OCI-LY1 (cell line): ENCODE measurements at regions not wholly inside any gene's neighbourhood (a gene's known extent, or its start where the extent isn't known, plus 50 kb on each side); places are given as distances from the start of the nearest gene placed in this dataset.

Experiments
- H2AFZ ChIP-seq: fragments of 200-600 bp; sonication (generic), shearing (Covaris generic); 2 replicates; pipeline ENCODE4 v1.6.0; 2014; ENCODE audit warnings: antibody characterized with exemption, mild to moderate bottlenecking, low read length
- H3F3A ChIP-seq: fragments of 200-600 bp; sonication (generic), shearing (Covaris generic); 2 replicates; pipeline ENCODE4 v1.6.0; 2014; ENCODE audit warnings: mild to moderate bottlenecking, antibody characterized with exemption, low read length, moderate library complexity; ENCODE audit not compliant: insufficient read depth
- H3K27ac ChIP-seq: fragments of 200-600 bp; sonication (generic); 2 replicates; pipeline ENCODE4 v1.5.1; 2014; ENCODE audit warnings: low read length, mixed run types, mild to moderate bottlenecking, low read depth; ENCODE audit not compliant: poor library complexity, severe bottlenecking
- H3K27me3 ChIP-seq: fragments of 200-600 bp; sonication (generic); 2 replicates; pipeline ENCODE4 v1.6.0; 2014; ENCODE audit warnings: antibody characterized with exemption, mild to moderate bottlenecking, low read length, moderate library complexity; ENCODE audit not compliant: insufficient read depth
- H3K36me3 ChIP-seq: fragments of 200-600 bp; sonication (generic); 2 replicates; pipeline ENCODE4 v1.6.1; 2014; ENCODE audit warnings: mild to moderate bottlenecking, antibody characterized with exemption, low read length, moderate library complexity, mixed read lengths; ENCODE audit not compliant: insufficient read depth
- H3K4me1 ChIP-seq: fragments of 200-600 bp; sonication (generic); 2 replicates; pipeline ENCODE4 v1.5.1; 2014; ENCODE audit warnings: mild to moderate bottlenecking, low read length, moderate library complexity; ENCODE audit not compliant: insufficient read depth, severe bottlenecking
- H3K4me2 ChIP-seq: fragments of 200-600 bp; sonication (generic), shearing (Covaris generic); 2 replicates; pipeline ENCODE4 v1.6.1; 2014; ENCODE audit warnings: low read length
- H3K4me3 ChIP-seq: fragments of 200-600 bp; sonication (generic); 2 replicates; pipeline ENCODE4 v1.5.1; 2014; ENCODE audit warnings: low read length, low read depth, mild to moderate bottlenecking, mixed read lengths; ENCODE audit not compliant: poor library complexity, severe bottlenecking
- H3K79me2 ChIP-seq: fragments of 200-600 bp; shearing (Covaris generic); 2 replicates; pipeline ENCODE4 v1.6.1; 2016; ENCODE audit warnings: mixed run types, low read length, mixed read lengths; ENCODE audit not compliant: insufficient read depth
- H3K9ac ChIP-seq: fragments of 200-600 bp; sonication (generic), shearing (Covaris generic); 2 replicates; pipeline ENCODE4 v1.6.1; 2014; ENCODE audit warnings: mild to moderate bottlenecking, low read length, mixed read lengths
- H3K9me2 ChIP-seq: fragments of 200-600 bp; sonication (generic), shearing (Covaris generic); 2 replicates; pipeline ENCODE4 v1.6.1; 2014; ENCODE audit warnings: low read depth, mild to moderate bottlenecking, low read length, mixed read lengths
- H3K9me3 ChIP-seq: fragments of 200-600 bp; shearing (Covaris generic); 2 replicates; pipeline ENCODE4 v1.6.1; 2014; ENCODE audit warnings: low read length, mixed read lengths
- H4K20me1 ChIP-seq: fragments of 200-600 bp; sonication (generic), shearing (Covaris generic); 2 replicates; pipeline ENCODE4 v1.6.0; 2016; ENCODE audit warnings: mild to moderate bottlenecking, low read length; ENCODE audit not compliant: insufficient read depth
- EZH2 ChIP-seq: fragments of 200-600 bp; sonication (generic), shearing (Covaris generic); IDR thresholded peaks from 2 replicates; pipeline ENCODE4 v1.8.0; 2017; ENCODE audit warnings: borderline replicate concordance, mixed run types, mild to moderate bottlenecking, antibody characterized with exemption, low read length, moderate library complexity, mixed read lengths
- TF ChIP-seq, protein P1 (sequence below): fragments of 200-600 bp; sonication (generic), shearing (Covaris generic); IDR thresholded peaks from 2 replicates; pipeline ENCODE4 v1.5.1; 2017; ENCODE audit warnings: mild to moderate bottlenecking, antibody characterized with exemption, low read length, moderate library complexity, mixed read lengths

DNA sequence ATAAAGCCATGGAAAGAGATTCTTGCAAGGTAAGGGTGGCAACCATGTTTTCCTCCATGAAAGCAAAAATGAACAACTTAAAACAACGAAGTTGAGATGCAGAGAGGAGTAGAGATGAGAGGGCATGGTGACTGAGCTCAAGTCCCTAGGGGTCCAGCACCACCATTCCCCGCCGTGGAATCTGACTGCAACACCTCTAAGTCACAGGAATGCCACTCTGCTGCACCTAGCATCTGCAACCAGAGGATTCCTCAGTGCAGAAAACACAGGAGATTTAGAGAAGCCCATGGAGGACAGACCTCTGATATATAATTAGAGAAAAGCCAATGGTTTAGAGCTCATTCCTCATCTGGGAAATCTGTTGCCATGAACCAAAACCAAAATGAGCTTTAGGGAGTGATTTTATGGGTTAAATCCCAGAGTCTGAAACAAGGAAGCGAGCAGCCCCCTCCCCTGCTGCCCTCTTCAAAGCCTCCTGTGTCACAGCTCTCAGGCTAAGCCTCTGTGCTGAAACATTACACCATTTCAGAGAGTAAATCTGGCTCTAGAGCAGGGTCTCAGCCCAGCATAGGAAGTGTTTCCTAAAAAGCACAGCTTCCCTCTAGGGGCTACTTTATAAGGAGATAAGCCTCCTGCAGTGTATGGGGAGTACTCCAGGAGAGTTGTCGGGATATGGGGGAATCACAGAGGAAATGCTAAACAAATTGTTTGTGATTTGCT is 1043.6 kb downstream of the UQCRFS1 start:
- no peaks in the 10 kb centered on the region for H3K27me3 ChIP-seq
- no peak overlapping the region for H3K9ac ChIP-seq
- H3K27ac ChIP-seq = no peak overlapping the region
- H3K9me2 ChIP-seq = no peaks in the 10 kb centered on the region
- H3K4me1 ChIP-seq = no peaks in the 10 kb centered on the region
- no peaks in the 10 kb centered on the region for H3K9me3 ChIP-seq
- no peak overlapping the region for H3K4me2 ChIP-seq
- no peaks in the 10 kb centered on the region for H3K79me2 ChIP-seq
- no peaks in the 10 kb centered on the region for H3K36me3 ChIP-seq
- H2AFZ ChIP-seq = no peak overlapping the region
- no peaks in the 10 kb centered on the region for H4K20me1 ChIP-seq
- TF ChIP-seq, protein P1, sequence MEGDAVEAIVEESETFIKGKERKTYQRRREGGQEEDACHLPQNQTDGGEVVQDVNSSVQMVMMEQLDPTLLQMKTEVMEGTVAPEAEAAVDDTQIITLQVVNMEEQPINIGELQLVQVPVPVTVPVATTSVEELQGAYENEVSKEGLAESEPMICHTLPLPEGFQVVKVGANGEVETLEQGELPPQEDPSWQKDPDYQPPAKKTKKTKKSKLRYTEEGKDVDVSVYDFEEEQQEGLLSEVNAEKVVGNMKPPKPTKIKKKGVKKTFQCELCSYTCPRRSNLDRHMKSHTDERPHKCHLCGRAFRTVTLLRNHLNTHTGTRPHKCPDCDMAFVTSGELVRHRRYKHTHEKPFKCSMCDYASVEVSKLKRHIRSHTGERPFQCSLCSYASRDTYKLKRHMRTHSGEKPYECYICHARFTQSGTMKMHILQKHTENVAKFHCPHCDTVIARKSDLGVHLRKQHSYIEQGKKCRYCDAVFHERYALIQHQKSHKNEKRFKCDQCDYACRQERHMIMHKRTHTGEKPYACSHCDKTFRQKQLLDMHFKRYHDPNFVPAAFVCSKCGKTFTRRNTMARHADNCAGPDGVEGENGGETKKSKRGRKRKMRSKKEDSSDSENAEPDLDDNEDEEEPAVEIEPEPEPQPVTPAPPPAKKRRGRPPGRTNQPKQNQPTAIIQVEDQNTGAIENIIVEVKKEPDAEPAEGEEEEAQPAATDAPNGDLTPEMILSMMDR = no peak
- TF ChIP-seq EZH2 = no peak
- H3F3A ChIP-seq = no peaks in the 10 kb centered on the region
- no peak overlapping the region for H3K4me3 ChIP-seq

GRCh38 chr19:28168557-28168956 is 1044.4 kb downstream of the UQCRFS1 start:
- no peaks in the 10 kb centered on the region for H3K9me2 ChIP-seq
- no peak overlapping the region for H2AFZ ChIP-seq
- TF ChIP-seq, protein P1 = no peak
- no peak for TF ChIP-seq EZH2
- H3F3A ChIP-seq = no peaks in the 10 kb centered on the region
- H3K9me3 ChIP-seq = no peaks in the 10 kb centered on the region
- no peaks in the 10 kb centered on the region for H3K27me3 ChIP-seq
- no peak overlapping the region for H3K9ac ChIP-seq
- H3K79me2 ChIP-seq = no peaks in the 10 kb centered on the region
- H3K4me3 ChIP-seq = no peak overlapping the region
- H3K4me2 ChIP-seq = no peak overlapping the region
- H3K4me1 ChIP-seq = no peaks in the 10 kb centered on the region
- no peak overlapping the region for H3K27ac ChIP-seq
- H4K20me1 ChIP-seq = no peaks in the 10 kb centered on the region
- H3K36me3 ChIP-seq = no peaks in the 10 kb centered on the region

GRCh38 chr19:28166025-28166424 is 1046.9 kb downstream of the UQCRFS1 start:
- H3K4me2 ChIP-seq = no peak overlapping the region
- no peak overlapping the region for H3K4me3 ChIP-seq
- no peaks in the 10 kb centered on the region for H3F3A ChIP-seq
- H4K20me1 ChIP-seq = no peaks in the 10 kb centered on the region
- no peaks in the 10 kb centered on the region for H3K4me1 ChIP-seq
- TF ChIP-seq, protein P1 = no peak
- no peak for TF ChIP-seq EZH2
- no peaks in the 10 kb centered on the region for H3K27me3 ChIP-seq
- no peaks in the 10 kb centered on the region for H3K79me2 ChIP-seq
- H3K9me3 ChIP-seq = no peaks in the 10 kb centered on the region
- H3K9ac ChIP-seq = no peak overlapping the region
- no peaks in the 10 kb centered on the region for H3K9me2 ChIP-seq
- no peak overlapping the region for H2AFZ ChIP-seq
- H3K27ac ChIP-seq = no peak overlapping the region
- H3K36me3 ChIP-seq = no peaks in the 10 kb centered on the region
